Islet precursor cell (in vitro differentiated cells): ENCODE measurements at regions not wholly inside any gene's neighbourhood (a gene's known extent, or its start where the extent isn't known, plus 50 kb on each side); places are given as distances from the start of the nearest gene placed in this dataset.
"Not testable (repeated sequence)": the region's sequence is repeated elsewhere in the genome, so short reads cannot be mapped to it uniquely, and the experiment has no call there.

Experiments
- DNase-seq: peaks from one replicate; pipeline ENCODE4 v3.0.0-alpha.2; 2018

DNA sequence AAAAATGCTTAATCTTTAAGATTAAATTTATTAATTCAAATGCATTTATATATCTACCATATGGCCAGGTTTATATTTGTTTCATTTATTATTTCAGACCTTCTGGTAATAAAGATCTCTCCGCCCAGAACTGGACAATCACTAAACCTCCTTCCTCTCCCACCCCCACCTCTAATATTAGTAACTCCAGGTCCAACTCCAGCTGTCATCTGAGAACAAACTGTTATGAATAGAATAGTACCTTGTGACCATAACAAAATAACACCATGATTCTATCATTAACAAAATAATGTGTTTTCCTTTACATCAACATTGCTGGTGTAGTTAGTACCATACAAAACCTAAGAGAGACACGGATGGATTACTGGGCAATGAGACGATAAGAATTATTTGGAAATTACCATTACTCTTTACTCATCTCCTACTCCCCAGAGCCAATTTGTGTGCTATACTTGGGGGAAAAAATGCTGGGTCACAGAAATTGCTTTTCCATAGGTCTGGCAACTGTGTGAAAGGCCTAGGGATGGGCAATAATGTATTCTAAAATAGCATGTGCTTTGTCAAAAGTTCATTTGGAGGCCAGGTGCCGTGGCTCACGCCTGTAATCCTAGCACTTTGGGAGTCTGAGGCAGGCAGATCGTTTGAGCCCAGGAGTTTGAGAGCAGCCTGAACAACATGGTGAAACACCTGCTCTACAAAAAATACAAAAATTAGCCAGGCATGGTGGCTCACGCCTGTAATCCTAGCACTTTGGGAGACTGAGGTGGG is 186.1 kb downstream of the ENC1 start:
- no peak for DNase-seq

- DNase-seq, result no peak
Observed at GRCh38 chr5:74452856-74453255, 187.7 kb downstream of the ENC1 start.

DNA sequence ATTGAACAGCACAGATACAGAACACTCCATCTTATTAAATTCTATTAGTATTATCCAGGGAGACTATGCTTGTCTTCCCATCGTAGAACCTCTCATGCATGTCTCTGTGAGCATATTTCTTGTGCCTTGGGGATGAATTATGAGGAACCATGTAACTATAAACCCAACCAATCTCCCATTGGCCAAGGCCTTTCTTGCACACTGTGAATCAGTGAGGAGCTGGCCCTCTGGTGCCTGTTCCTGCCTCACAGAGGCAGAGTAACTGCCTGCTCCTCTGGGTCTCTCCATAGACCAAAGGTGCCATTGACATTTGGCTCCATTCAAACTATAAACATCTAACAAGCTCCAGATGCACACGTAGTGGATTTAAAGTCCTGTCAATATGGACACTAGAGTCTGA is 190.4 kb downstream of the ENC1 start:
- no peak for DNase-seq

DNA sequence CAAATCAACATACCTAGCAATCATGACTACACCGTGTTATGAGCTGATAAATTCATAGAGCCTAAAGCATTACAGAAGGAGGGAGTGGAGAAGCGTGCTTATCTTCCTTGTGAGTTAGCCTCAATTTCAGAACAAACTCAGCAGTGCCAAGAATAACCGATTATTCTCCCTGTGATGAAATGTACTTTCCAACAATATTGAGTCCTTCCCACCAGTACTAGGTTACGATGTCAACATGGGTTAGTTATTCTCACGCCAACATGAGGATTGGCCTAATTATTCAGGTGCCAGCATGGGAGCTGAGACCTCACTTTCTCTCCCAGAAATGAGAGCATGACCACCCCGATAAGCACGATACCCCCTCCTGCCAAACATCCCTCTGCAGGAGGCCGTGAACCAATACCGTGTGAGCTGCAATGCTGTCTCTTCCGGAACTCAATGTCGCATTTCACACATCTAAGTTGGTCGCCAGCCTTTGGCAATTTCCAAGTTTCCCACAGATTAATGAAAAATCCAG is 193.7 kb downstream of the ENC1 start:
- no peak for DNase-seq

DNA sequence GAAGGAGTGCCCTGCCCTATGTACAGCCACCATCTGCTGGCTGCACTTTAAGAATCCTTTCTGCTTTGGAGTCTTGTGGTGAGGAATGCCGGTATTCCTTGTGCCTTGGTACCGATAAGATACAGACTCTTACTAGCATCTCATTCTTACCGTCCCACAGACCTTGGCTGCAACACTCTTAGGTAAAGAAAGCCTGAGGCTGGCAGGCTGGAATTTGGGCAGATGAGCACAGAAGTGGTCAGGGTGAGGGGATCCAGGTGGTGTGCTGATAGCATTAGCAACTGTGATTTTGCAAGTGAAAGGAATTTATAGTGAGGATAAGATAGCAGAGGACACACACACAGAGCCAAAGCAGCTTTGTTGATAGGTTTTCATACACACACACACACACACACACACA is 198.1 kb downstream of the ENC1 start:
- peak; percentile 89 for DNase-seq

DNA sequence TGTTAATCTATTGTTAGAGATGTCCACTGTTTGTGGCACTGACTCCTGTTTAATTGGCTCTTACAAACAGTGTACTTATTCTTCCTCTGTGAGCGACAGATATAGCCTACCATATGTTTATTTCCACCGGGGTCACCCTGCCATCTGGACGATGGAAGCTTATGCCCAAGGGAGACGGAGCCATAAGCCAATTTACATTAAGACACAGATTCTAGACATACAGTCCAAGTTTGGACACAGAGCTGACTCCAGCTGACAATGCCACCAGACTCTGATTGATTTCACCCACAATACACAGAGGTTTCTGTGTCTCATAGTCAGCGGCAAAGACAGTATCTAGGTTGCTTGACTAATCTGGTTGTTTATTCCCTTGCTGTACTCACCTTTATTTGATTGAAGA is 198.9 kb downstream of the ENC1 start:
- no peak for DNase-seq

DNA sequence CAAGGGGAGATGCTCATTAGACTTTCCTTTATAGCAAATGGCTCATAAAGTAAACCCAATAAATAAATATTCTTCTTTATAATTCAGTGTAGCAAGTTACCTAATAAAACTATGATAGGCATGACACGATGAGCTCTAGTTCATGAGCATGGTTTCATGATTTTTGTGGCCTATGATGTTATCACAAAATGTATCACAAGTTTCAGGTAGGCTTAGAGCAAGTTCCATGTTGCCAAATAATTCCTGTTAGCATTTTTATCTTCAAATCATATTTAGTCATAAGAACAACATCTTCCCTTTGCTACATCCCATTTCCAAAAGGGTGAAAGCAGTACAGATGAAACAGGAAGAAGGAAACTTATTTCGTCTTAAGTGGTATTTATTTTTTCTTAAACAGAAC is 200.2 kb downstream of the ENC1 start:
- no peak for DNase-seq

DNA sequence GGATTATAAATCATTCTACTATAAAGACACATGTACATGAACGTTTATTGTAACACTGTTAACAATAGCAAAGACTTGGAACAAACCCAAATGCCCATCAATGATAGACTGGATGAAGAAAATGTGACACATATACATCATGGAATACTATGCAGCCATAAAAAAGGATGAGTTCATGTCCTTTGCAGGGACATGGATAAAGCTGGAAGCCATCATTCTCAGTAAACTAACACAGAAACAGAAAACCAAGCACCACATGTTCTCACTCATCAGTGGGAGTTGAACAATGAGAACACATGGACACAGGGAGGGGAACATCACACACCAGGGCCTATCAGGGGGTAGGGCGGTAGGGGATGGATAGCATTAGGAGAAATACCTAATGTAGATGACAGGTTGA is 202.7 kb downstream of the ENC1 start:
- not testable (repeated sequence) for DNase-seq

GRCh38 chr5:74433896-74434829 is 206.4 kb downstream of the ENC1 start:
- DNase-seq, result no peak

- no peak for DNase-seq
Observed at GRCh38 chr5:74433255-74433895, 207.2 kb downstream of the ENC1 start.

DNA sequence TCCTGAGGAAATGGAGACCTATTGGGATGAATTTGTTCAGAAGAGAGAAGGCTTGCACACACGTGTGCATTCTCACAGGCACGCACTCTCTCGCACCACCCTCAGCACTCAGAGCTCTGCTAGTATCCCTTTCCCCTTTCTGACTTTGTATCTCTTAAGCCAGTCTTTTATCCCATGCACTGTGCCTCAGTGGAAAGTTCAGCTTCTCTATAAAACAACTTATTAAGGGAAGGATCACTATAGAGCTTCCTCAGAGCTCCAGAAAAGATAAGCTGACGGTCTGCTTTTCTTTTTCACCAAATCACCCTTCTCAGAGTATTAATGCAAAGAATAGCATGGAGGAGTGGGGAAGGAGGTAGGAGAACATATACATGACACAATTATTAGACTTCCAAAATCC is 207.8 kb downstream of the ENC1 start:
- DNase-seq, result no peak

DNA sequence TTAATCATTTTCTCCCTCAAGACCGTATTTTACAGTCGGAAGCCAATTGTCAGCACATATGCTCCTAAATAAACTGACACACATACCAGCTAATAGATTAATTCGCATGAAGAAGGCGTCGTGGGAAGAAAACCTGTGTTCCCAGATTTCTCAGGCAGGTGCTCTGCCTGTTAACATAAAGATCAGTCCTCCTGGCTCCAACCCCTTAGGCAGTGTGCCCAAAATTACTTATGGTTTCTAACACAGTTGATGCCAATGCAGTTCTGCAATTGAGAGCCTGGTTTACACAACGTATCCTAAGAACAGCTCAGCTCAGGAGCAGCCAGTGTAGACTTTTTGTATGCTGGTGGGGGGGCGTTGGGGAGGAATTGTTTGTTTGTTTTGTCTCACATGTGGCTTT is 208.3 kb downstream of the ENC1 start:
- no peak for DNase-seq

- DNase-seq, result peak; percentile 59
Observed at GRCh38 chr5:74431290-74431669, 209.2 kb downstream of the ENC1 start.

GRCh38 chr5:74430631-74431289 is 209.8 kb downstream of the ENC1 start:
- peak; percentile 79 for DNase-seq

- DNase-seq, result no peak
Observed at GRCh38 chr5:74429495-74429894, 211.0 kb downstream of the ENC1 start.

GRCh38 chr5:74428876-74429275 is 211.7 kb downstream of the ENC1 start:
- no peak for DNase-seq

- DNase-seq, result no peak
Observed at GRCh38 chr5:74428275-74428674, 212.3 kb downstream of the ENC1 start.

- DNase-seq, result no peak
Observed at GRCh38 chr5:74426506-74426905, 214.0 kb downstream of the ENC1 start.

- no peak for DNase-seq
Observed at GRCh38 chr5:74424162-74424868, 216.2 kb downstream of the ENC1 start.

DNA sequence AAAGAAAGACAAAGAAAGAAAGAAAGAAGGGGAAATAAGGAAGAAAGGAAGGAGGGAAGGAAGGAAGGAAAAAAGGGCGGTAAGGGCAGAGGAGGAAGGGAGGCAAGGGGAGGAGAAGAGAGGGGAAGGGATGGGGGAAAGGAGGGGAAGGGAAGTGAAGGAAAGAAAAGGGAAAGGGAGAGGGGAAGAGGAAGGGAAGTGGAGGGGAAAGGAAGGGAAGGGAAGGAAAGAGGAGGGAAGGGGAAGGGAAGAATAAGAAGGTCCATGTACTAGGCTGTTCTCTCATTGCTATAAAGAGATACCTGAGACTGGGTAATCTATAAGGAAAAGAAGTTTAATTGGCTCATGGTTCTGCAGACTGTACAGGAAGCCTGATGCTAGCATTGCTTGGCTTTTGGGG is 217.1 kb downstream of the ENC1 start:
- no peak for DNase-seq

- DNase-seq, result peak; percentile 87
Observed at GRCh38 chr5:74422671-74423070, 217.9 kb downstream of the ENC1 start.

DNA sequence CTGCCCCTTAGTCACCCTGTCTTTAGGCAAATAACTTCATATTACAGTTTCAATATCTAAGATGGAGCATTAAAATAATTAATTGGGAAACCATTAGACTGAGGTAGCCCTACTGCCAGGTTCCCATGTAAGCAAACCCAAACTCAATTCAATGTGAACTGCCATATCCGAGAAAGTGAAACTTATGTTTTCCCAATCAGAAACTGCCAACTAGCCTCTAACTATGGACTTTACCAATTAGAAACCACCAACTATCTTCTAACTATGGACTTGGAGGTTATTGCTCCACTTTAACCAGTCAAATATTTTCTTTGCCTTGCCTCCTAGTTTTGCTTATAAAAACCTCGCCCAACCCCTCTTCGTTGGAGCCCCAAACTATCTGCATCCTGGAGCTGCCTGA is 218.5 kb downstream of the ENC1 start:
- DNase-seq, result no peak
